HL-60/S4 (cell line): ENCODE measurements at regions not wholly inside any gene's neighbourhood (a gene's known extent, or its start where the extent isn't known, plus 50 kb on each side); places are given as distances from the start of the nearest gene placed in this dataset.
"Not testable (repeated sequence)": the region's sequence is repeated elsewhere in the genome, so short reads cannot be mapped to it uniquely, and the experiment has no call there.

ENCODE experiments used
- in situ Hi-C: fragments of 300-500 bp; cut with MboI; formaldehyde crosslinking; loops from 2 replicates; pipeline ENCODE4 v1.14.3; 2022; ENCODE audit warnings: low sequenced_read_pairs

DNA sequence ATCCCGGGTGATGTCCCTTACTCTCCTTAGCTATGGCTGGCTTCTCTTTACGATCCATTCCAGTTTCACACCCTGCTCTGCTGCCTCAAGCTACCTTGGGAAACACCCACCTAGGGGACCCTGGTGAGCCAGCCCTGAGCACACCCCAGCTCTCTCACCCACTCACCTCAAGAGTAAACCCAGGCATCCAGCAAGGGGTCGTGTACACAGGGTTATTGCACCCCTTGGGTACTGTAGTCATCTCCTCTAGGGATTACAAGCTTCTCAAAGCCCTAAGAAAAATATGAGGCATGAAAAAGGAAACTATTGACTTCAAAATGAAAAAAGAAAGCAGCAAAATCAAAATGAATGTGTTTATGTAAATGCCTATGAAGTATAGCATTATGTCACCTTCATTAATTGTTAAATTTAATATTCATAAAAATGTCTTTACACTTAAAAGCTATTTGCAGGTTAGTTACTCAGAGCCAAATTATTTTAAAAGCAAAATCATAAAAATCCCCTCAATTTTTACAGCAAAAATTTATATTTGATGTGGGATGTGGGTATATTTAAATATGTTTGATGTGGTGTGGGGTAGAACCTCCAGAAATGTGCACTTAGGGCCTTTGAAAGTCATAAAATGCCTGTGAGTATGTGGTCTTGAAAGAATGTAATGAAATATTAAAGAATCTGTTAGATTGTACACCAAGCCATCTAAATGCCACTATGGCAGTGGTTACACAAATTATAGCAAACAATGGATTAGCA, 190.3 kb downstream of the C1orf94 start:
- in situ Hi-C loops: no loop called here

DNA sequence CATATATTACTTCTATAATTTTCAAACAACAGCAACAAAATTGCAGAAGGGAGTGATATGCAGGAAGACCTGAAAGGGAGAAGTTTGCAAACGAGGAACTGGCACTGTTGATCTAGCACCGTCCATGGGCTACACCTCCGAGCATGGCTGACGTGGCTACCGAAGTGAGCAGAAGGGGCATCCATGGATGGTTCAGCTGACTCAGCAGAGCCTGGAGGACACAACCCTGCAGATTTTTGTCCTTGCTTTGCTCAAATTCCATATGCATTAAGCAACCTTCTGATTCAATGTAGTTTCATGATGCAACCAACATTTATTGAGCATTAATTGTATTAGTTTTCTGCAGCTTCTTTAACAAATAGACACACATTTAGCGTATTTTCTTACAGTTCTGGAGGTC, 191.2 kb downstream of the C1orf94 start:
- in situ Hi-C loops: no loop called here

DNA sequence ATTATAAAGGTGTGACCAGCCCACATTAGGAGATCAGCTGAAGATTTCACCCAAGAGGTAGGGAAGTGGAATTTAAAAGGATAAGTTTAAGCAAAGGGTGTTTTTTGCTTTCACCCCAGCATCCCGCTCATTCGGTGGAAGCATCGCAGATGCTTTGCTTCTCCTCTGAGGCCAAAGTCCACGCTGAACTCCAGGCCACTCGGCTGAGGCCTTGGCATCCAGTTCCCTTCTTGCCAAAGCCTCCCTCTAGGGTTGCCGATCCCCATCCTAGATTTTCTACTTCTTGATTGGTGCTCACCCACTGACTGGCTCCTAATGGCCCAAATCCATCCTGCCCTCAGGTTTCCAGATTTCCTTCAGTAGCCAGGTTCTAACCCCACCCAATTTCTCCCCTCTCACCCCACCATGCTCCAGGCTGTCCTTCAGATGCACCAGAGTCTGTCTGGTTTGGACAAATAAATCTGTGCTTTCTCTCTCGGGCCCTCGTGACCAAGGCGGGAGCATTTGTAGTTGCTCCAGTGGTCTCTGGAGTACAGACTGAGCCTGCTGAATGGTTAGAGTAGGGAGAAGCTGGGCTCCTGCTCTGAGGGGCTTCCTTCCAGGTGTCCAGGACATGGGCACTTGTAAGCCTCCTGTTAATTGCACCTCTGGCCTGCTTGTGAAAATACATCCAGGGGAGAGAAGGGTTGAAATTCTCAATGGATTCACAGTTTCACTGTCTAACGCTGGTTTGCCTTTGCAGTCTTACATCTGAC, 193.2 kb downstream of the C1orf94 start:
- in situ Hi-C loops: no loop called here

DNA sequence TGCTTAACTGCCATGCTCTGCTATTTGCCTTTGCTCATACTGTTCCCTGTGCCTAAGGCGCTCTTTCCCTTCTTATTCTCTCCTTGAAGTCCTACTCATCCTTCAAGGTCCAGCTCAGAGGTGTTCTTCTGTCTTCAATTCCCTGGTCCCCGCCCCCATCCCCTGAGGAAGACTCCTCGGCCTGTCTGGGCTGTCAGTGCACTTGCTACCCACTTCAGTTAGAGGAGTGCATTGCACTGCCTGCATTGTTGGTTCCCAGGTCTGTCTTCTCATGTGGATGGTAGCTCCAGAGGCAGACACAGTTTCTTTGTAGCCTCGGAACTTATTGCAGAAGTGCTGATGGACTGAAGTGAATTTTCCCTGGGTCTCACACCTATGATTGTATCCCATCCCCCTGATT, 194.0 kb downstream of the C1orf94 start:
- in situ Hi-C loops: no loop called here

DNA sequence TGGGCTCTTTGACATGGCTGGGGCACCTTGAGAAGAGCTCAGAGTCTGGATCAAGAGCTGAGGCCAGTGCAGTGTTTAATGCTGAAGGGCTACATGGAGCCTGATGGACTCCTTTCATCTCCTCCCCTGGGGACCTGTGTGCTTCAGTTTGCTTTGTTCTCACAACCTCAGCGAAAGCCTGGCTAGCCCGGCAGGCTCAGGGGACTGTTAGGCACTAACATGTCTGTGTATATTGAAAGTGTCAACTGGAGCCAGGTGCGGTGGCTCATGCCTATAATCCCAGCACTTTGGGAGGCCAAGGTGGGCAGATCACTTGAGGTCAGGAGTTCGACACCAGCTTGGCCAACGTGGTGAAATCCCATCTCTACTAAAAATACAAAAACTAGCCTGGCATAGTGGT, 194.5 kb downstream of the C1orf94 start:
- in situ Hi-C loops: not testable (repeated sequence)

DNA sequence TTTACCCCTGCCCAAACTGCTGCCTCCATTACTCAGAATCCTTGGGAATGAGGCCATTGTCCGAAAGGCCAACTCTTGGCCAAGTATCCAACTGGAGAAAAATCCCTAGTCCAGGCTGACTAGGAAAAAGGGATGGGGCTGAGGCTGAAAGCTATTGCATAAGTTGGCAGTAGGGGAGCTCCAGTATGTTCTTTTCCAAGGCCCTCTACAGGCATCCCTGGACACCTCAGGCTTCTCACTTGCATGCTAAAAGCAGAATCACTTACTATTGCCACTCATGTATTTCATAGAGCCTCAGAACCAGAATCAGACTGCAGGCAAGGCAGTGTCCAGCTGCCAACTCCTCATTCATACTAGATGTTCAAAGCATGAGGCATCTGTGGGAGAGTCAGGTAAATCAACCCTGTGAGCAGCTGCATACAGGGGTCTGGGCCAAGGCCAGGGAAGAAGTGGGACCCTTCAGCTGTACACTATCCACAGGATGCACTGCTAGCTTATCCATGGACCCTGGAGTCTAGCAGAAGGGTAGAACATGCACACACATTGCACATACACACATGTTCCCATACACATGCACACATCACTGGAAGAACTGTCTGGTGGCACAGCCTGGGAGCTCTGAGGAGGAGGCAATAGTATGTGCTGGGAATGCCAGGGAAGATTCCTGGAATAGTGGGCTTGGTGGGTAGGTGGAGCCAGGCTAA, 195.3 kb downstream of the C1orf94 start:
- in situ Hi-C loops: no loop called here

DNA sequence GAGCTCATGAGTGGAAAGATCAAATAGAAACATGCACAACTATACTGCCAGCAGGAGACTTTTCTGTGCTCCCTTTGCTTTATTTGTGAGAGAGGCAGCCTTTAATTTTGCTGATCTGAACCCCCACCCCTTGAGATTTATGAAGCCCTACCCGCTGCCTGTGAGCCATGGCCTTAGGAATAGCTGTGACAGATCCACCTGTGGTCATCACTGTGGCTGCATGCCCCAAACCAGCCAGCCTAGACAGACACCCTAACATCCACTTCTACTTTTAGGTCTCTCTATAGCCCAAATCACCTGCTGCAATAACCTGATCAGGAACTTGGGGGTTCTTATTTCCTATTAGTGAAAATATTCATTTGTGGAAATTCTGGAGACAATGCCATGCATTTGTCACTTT, 196.2 kb downstream of the C1orf94 start:
- in situ Hi-C loops: no loop called here

DNA sequence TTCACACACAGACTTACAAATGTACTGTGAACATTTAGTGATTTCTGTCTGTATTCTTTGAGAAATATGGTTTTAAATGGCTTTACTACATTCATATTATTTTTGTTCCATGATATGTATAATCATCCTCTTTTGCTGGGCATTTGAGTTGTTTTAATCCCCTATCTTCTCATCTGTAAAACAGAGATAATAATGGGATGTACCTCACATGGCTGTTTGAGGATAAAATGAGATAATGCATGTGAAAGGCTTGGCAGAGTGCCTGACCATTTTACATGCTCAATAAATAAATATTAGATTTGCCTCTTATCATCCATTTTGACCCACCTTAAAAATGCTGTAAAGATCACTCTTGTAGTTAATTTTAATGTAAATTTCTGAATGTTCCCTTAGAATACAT, 197.2 kb downstream of the C1orf94 start:
- in situ Hi-C loops: no loop called here

DNA sequence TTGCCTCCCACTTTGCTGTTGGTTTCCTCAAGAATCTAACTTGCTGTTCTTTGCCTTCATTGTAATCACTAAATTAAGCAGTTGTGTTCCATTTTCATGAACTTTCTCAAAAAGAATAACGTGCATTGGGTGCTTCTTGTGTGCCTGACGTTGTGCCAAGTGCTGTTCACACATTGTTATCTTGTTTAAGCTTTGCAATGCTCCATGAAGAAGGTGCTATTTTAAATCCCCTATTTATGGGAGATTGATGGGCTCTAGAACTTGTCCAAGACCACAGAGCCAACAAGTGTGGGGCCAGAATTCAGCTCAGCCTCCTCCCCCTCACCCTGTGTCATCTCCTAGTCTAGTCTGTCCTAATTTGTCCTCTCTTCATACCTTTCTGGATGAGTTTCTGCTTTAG, 199.8 kb downstream of the C1orf94 start:
- in situ Hi-C loops: no loop called here

DNA sequence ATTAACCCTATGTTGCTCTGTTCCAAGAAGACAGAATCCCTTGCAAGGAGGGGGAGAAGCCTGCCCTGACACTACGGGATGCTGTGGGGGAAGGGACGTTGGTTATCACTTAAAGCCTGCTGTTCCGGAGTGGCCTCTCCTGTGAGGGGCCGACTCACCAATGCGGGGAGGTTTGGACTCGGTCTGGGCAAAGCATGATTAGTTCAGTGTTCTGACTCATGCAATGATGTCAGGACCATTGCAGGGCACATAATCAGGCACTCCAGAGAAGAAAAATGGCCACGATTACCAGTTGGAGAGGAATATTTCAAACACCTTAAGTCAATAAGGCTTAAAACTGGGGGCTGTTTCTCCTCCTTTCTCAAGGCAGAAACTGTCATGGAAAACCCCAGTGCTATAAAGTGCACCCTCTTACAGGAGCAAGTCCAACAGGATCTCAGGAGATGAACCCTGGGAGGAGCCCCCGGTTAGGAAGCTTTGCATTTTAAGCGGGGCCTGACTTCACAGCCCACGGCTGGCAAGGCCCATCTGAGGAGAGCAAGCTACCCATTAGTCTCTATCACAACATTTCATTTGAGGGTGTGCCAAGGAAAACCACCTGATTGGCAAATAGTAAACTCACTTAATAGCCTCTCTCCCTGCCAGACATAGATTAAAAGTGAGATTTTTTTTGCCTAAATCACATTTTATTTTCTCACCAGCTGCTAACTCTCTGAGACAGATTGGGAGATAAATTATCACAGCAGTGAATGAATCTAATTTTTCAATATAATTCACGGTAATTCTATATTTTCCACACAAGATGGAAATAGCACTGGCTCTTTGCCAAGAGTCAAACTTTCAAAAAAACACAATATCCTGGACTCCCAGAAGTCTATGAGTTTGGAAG, 202.5 kb downstream of the C1orf94 start:
- in situ Hi-C loops: no loop called here

DNA sequence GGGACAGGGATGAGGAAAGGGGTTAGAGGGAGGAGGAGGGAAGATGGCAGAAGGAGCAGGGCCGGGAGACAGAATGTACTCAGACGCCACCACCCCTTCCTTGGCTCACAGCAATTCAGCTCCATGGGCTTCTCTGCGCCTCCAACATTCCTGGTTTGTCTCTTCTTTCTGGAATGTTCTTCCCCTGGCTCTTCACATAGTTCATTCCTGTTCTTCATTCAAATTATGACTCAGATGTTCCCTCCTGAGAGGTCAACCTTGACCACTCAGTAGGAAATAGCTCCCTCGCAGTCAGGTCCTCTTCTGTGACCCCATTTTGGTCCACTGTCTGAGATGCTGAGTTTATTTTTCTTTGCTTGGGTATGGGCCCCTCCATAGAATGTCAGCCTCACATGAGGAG, 203.2 kb downstream of the C1orf94 start:
- in situ Hi-C loops: no loop called here

DNA sequence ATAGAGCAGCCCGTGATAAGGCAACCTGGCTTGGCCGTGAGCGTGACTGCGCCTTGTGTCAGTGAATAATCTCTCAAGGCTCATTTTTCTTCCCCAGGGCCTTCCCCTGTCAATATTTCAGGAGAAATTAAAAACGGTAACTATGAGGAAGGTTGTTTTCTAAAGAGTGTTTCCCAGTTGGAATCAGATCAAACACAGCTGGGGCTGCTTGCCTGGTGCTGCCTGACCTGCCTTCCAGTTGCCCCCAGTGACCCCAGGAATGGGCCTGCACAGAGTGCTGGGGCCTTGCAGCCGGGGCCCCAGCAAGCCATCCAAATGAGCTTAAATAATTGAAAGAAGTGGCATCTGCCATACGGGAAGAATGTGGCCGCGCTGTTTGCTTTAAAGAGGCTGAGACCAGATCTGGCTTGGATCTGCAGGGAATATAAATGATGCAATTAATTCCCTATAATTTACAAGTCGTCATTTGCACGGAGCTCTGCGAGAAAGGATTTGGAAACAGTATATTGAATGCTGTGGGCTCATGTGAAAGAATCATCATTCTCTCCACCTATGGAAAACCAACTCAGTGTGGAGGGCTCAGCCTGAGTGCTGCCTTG, 203.9 kb downstream of the C1orf94 start:
- in situ Hi-C loops: no loop called here

DNA sequence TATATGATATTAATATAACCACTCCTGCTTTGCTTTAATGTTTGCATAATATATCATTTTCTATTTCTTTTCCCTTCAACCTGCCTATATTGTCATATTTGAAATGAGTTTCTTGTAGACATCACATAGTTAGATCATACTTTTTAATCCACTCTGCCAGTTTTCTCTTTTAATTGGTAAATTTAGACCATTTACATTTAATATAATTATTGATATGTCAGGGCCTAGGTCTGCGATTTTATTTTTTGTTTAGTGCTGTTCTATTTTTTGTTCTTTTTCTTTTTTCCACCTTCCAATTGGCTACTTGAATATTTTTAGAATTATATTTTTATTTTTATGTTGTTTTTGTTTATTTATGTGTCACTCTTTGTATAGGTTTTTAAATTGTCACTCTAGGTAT, 213.3 kb downstream of the C1orf94 start:
- in situ Hi-C loops: no loop called here

DNA sequence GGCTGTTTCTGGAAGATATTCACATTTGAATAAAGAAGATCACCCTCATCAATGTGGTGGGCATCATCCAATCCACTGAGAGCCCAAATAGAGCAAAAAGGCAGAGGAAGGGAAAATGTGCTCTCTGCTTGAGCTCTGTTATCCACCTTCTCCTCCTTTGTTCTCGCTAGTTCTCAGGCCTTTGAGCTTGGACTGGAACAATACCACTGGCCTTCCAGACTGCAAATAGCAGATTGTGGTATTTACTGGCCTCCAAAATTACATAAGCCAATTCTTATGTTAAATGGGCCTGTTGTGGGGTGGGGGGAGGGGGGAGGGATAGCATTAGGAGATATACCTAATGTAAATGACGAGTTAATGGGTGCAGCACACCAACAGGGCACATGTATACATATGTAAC, 219.3 kb downstream of the C1orf94 start:
- in situ Hi-C loops: no loop called here

DNA sequence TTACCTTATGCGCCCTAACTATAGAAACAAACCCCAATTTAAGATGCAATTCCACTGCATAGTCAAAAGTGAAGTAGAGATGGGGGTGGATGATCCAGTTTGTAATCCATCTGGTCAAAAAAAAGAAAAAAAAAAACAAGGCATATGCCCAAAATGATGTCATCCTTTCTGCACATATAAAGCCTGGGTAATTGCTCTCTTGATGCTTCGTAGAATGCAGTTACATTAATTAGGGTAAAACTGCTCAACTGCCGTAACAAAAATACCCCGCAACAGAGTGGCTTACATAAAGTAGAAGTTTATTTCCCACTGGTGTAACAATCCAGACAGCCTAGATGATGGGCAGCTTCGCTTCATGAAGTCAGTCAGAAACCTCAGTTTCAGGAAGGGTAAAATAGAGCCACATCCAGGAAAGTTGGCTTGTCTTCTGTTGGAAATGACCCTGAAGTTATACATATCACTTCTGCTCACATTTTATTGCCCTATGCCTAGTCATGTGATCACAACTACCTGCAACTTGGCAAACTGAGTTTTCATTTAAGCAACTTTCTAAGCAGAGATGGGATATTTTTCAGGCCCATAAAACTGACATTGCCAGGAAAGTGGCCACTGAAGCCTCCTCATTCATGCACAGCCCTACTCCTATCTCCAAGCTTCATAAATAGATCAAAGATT, 221.7 kb downstream of the C1orf94 start:
- in situ Hi-C loops: no loop called here

DNA sequence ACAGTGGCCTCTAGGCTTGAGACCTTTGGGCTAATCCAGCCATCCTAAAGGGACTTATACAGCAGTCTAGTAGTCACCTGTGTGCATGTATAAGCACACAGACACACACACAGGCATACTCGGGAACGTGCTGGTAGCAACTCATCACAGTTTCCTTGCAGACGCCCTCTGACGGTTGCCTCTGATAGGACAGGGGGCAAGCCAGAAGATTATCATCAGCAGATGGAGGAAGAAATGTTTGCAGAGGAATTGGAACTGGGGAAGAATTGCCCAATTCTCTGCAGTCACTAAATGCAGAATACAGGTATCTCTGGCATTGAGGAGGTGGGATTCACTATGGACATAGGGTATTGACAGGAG, 222.2 kb downstream of the C1orf94 start:
- in situ Hi-C loops: no loop called here

DNA sequence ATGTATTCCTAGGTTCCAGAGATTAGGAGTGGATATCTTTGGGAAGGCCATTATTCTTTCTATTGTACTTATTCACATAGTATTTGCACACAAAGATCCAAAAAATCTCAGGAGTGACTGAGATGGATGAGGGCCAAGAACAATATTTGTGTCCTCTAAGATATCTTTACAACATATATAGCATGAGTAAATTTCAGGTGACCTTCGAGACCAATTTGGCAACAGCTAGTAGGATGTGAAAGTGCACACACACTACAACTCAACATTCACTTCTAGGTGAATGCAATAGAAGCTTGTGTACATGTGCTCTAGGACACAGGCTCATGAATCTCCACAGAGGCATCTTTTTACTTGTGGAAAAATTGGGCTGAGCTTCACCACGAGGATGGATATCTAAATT, 224.0 kb downstream of the C1orf94 start:
- in situ Hi-C loops: no loop called here

DNA sequence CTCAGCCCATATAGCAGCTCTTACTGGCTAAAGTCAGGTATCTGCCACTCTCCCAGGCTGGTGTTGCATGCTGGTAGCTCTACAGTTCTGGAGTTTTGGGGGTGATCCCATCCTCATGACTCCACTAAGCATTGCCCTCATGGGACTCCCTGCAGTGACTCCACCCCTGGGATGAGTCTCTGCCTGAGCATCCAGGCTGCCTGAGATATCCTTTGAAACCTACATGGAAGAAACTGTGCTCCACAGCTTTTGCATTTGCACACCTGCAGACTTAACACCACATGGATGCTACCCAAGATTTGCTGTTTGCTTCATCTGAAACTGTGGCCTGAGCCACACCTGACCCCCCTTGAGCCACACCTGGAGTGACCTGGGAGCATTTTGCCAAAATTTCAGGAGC, 226.4 kb downstream of the C1orf94 start:
- in situ Hi-C loops: no loop called here

DNA sequence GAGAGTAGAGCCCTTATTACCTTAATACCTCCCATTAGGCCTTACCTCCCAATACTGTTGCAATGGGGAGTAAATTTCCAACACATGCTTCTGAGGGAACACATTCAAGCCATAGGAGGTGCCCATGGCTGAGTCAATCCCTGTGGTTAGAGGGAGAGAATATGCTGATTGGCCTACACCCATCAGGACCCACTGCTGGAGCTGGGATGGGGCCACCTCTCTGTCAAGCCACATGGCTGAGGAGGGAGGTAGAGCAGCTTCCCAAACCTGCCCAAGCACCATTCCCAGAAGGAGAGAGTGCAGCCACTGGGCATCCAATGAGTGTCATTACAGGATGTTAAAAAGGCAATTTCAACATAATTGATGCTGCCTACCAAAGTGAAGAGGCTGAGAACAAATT, 228.1 kb downstream of the C1orf94 start:
- in situ Hi-C loops: no loop called here
